NB4 (cell line): ENCODE measurements at regions not wholly inside any gene's neighbourhood (a gene's known extent, or its start where the extent isn't known, plus 50 kb on each side); places are given as distances from the start of the nearest gene placed in this dataset.

Source experiments
- DNase-seq: peaks from one replicate; pipeline ENCODE4 v3.0.0; 2010; ENCODE audit warnings: low read depth
- H3K4me3 ChIP-seq: one replicate; pipeline ENCODE4 v1.5.1; 2011; ENCODE audit warnings: mild to moderate bottlenecking, low read depth, low read length, moderate library complexity
- MYC ChIP-seq: IDR thresholded peaks from 2 replicates; pipeline ENCODE4 v1.6.1; 2011; ENCODE audit warnings: low read depth, low read length
- POLR2A ChIP-seq: IDR thresholded peaks from 2 replicates; pipeline ENCODE4 v1.6.1; 2011; ENCODE audit warnings: mild to moderate bottlenecking; ENCODE audit not compliant: insufficient read length; ENCODE audit errors: extremely low read depth
- TF ChIP-seq, protein P1 (sequence below): IDR thresholded peaks from one replicate; pipeline ENCODE4 v1.5.1; 2012; ENCODE audit warnings: low read depth, low read length
- TF ChIP-seq, protein P2 (sequence below): IDR thresholded peaks from 2 replicates; pipeline ENCODE4 v1.6.1; 2011; ENCODE audit warnings: low read depth, low read length

- H3K4me3 ChIP-seq = no peak overlapping the region
- no peak for TF ChIP-seq POLR2A
- TF ChIP-seq, protein P1, sequence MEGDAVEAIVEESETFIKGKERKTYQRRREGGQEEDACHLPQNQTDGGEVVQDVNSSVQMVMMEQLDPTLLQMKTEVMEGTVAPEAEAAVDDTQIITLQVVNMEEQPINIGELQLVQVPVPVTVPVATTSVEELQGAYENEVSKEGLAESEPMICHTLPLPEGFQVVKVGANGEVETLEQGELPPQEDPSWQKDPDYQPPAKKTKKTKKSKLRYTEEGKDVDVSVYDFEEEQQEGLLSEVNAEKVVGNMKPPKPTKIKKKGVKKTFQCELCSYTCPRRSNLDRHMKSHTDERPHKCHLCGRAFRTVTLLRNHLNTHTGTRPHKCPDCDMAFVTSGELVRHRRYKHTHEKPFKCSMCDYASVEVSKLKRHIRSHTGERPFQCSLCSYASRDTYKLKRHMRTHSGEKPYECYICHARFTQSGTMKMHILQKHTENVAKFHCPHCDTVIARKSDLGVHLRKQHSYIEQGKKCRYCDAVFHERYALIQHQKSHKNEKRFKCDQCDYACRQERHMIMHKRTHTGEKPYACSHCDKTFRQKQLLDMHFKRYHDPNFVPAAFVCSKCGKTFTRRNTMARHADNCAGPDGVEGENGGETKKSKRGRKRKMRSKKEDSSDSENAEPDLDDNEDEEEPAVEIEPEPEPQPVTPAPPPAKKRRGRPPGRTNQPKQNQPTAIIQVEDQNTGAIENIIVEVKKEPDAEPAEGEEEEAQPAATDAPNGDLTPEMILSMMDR = no peak
- TF ChIP-seq, protein P2, sequence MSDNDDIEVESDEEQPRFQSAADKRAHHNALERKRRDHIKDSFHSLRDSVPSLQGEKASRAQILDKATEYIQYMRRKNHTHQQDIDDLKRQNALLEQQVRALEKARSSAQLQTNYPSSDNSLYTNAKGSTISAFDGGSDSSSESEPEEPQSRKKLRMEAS = no peak
- no peak for TF ChIP-seq MYC
These were observed 238.8 kb downstream of the RPLP1 start for GRCh38 chr15:69691307-69692015.

GRCh38 chr15:69692342-69692741, 239.7 kb downstream of the RPLP1 start:
- TF ChIP-seq MYC (no peak), POLR2A (no peak)
- TF ChIP-seq, protein P1 = no peak
- TF ChIP-seq, protein P2 = no peak
- no peak for DNase-seq
- H3K4me3 ChIP-seq = no peak overlapping the region

More at GRCh38 chr15:69691307-69692015, 238.8 kb downstream of the RPLP1 start:
- DNase-seq = no peak

DNA sequence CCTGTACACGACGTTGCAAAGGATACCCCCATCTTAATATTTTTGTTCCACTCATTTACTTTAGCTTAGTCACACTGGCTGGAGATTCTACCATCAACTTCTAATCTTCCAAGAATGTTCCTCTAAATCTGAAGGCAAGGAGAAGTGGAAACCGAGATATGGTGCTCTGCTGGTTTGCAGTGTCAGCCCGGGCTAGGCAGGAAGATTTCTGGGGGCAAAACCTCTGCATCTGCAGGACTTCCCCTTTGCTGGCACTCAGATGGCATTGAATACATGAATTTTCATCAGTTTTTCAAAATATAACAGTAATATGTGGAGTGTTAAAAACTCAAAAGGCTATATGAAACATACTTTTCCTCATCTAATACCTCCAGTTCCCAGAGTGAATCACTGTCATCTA, 240.4 kb downstream of the RPLP1 start:
- TF ChIP-seq MYC = no peak
- no peak for TF ChIP-seq POLR2A
- TF ChIP-seq, protein P2 = no peak
- TF ChIP-seq, protein P1 = no peak
- no peak for DNase-seq
- no peak overlapping the region for H3K4me3 ChIP-seq

DNA sequence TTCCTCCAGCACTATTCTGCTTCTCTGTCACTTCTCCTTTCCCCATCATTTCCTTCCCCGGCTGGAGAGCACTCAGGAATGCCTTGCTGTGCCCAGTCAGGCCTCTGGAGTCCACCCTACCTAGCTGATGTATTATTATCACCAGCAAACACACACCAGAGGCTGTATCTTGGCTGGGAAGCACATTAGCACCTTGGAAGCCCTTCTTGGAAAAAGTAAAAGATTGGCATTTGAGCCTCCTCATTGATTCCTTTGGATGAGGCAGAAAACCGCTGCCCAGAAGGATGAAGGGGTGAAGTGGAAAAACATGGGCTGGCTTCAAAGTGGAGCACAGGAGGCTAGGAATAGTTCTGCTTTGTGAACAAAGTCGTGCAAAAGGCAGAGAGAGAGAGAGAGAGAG, 244.3 kb downstream of the RPLP1 start:
- H3K4me3 ChIP-seq = no peak overlapping the region
- TF ChIP-seq MYC (no peak), POLR2A (no peak)
- TF ChIP-seq, protein P2 = no peak
- TF ChIP-seq, protein P1 = no peak
- DNase-seq = no peak

GRCh38 chr15:69697916-69698315, 245.3 kb downstream of the RPLP1 start:
- TF ChIP-seq, protein P2 = no peak
- TF ChIP-seq MYC (no peak), POLR2A (no peak)
- TF ChIP-seq, protein P1 = no peak
- DNase-seq = no peak

More at GRCh38 chr15:69697916-69698315, 245.3 kb downstream of the RPLP1 start:
- no peak overlapping the region for H3K4me3 ChIP-seq
